LNCaP clone FGC (cell line): ENCODE measurements at regions not wholly inside any gene's neighbourhood (a gene's known extent, or its start where the extent isn't known, plus 50 kb on each side); places are given as distances from the start of the nearest gene placed in this dataset.

Source experiments
- DNase-seq: peaks from one replicate; pipeline ENCODE4 v3.0.0-alpha.2; 2011; ENCODE audit warnings: low read depth
- H3K4me3 ChIP-seq: 2 replicates; pipeline ENCODE4 v1.5.1; 2011; ENCODE audit warnings: mild to moderate bottlenecking, low read depth, low read length, control low read depth
- CTCF ChIP-seq: IDR thresholded peaks from 2 replicates; pipeline ENCODE4 v1.5.1; 2012; ENCODE audit warnings: mild to moderate bottlenecking; ENCODE audit not compliant: control insufficient read depth, insufficient read depth; ENCODE audit errors: extremely low read depth

- TF ChIP-seq CTCF: no peak
Measured at GRCh38 chr1:203421246-203421645, 54.4 kb upstream of the PRELP start.

DNA sequence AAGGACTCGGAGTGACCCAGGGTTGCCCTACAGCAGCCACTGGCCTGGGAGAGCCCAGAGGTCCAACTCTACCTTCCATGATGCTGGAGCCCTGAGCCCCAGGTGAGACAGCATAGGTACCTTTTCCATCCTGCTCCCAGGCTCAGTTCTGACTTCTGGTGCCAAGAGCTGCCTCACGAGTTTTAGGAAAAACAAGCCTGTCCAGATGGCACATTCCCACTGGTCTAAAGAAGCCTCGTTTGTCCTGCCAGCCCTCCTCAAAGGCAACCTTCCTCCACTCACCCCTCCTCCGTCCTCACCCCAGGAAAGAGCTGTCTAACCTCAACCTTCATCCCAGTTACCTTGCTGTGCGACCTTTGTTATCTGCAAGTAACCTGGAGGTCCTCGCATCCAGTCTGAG is 53.5 kb upstream of the PRELP start:
- no peak overlapping the region for H3K4me3 ChIP-seq
- DNase-seq: no peak
- no peak for TF ChIP-seq CTCF

More at GRCh38 chr1:203421246-203421645, 54.4 kb upstream of the PRELP start:
- DNase-seq: no peak
- H3K4me3 ChIP-seq: no peak overlapping the region

DNA sequence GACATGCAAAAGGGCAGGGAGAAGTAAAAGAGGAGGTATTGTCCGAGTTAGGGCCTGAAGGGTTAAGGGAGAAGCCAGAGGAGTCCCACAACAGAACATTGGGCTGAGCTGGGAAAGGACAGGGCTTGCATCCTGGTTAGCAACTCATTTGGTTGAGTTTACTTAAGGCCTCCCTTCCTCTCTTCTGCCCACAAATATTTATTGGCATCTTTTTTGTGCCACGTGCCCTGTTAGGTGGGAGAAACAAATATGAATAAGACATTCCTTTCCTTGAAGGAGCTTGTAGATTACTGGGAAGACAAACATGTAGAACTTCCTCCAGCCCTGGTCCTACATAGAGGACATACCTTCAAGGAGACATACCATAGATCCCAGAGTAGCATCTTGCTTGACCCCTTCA is 53.0 kb upstream of the PRELP start:
- no peak for DNase-seq
- no peak for TF ChIP-seq CTCF
- no peak overlapping the region for H3K4me3 ChIP-seq

DNA sequence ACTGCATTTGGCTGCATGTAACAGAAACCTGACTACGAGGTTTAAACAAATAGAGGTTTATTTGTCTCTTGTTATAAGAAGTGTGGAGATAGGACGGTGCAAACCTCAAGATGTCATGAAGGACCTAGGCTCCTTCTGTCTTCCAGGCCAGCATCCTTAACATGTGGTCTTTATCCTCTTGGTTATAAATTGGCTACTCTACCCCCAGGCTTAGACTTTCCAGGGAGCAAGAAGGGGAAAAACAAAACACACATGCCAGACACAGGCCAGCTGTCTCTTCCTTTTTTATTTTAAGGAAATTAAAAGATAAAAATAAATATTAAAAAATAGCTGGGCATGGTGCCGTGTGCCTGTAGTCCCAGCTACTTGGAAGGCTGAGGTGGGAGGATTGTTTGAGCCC is 51.3 kb upstream of the PRELP start:
- TF ChIP-seq CTCF: no peak
- DNase-seq: no peak
- H3K4me3 ChIP-seq: no peak overlapping the region

DNA sequence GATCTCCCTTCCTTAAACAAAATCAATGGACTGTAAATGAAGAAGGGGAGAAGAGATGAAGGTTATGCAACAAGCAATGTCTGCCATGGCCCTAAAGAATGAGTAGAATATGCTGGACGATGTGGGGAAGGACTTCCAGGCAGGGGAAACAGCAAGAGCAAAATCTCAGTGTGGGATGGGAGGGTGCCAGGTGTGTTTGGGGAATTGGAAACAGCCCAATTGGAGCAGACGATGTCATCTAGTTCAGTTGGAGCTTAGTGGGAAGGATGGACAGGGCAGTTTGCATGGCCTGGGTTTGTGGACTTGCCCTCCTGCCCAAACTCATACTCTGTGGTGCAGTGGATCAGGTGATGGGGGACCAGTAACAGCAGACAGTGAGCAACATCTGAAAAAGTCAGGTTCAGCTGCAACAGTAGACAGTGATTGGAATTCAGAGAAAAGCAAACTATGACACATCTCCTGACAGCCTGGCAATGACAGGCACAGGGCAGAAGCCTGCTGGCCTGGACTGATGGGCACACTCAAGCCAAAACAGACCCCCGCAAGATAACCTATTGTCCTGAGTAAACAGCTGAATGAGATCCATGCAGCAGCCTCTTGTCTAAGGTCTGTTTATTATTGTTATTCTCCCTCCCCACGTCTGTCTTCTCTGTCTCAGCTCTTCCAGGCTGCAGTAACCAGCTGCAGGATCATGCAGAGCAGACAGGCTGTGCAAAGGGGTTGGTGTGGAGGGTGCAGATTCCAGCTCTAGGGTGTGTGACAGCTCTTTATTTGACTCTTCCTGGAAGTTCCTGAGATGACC is 50.5 kb upstream of the PRELP start:
- no peak for TF ChIP-seq CTCF
- DNase-seq: no peak
- H3K4me3 ChIP-seq: no peak overlapping the region

DNA sequence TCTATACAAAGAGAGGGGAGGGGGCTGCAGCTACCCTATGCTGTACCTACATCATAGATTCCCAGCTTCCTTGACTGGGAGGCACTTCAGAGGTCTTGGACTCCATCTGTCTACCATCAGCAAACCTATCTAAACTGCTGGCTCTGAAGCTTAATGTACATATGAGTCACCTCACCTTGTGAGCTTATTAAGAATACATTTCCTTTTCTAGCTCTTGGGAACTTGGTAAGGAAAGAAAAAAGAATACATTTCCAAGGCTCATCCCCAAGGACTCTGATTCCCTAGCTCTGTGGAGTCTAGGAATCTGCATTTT is 50.0 kb upstream of the PRELP start:
- H3K4me3 ChIP-seq: no peak overlapping the region
- no peak for DNase-seq
- TF ChIP-seq CTCF: no peak
